Left ventricle myocardium superior (tissue), 1 donor: ENCODE measurements at regions not wholly inside any gene's neighbourhood (a gene's known extent, or its start where the extent isn't known, plus 50 kb on each side); places are given as distances from the start of the nearest gene placed in this dataset.
A peak's percentile ranks its signal among the peaks of the same experiment; 100 is the strongest.

Experiments
- ATAC-seq: fragments of 200-7000 bp; cut with Tn5 transposase; one replicate; pipeline ENCODE4 v1.9.1; 2020; ENCODE audit warnings: mild to moderate bottlenecking, moderate library complexity
- DNase-seq: peaks from one replicate; pipeline ENCODE4 v3.0.0-alpha.2; 2020
- intact Hi-C: fragments of 100-400 bp; cut with micrococcal nuclease; formaldehyde crosslinking; loops from one replicate; pipeline ENCODE4 v1.11.0; 2022
- donor health status: DM: no; HTN: yes; CAD: no; lungs with severe emphysema.

DNA sequence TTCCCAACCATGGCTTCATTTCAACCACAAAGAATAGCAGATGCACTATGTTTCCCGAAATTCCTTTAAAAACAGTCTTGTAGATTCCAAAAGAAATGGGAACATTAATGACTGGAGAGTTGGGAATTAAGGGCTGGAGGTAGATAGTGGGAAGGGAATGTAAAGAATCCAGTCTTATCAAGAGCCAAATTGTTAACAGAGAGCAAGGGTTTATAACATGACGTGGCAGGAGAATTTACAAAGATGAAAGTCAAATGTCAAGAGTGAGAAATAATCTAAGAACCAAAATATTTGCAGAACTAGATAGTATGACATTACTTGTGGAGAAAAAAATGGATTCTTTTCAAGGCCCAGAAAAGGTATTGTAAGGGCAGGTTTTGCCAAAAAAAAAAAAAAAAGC is 200.9 kb downstream of the GRIN2B start:
- no peak for DNase-seq
- ATAC-seq, result no peak
- intact Hi-C loops, result no loop called here

DNA sequence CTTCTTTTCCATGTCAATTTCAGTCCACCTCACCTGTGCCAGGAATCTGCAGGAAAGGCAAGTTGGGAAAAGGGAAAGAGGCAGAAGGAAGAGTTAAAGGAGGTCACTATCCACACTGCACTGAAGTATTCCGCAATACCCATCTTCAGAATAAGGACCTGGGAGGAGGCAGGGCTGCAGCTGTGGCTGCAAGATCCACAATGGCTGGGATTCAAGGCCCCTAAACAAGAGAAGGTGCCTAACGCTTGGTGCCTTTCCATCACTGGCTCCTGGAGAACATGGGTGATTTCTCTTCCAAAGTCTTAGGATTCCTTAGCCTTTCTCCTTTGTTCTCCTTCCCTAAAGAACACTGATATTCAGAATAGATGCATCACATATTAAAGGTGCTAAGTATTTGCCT is 204.0 kb downstream of the GRIN2B start:
- no peak for DNase-seq
- no peak for ATAC-seq
- intact Hi-C loops, result no loop called here

DNA sequence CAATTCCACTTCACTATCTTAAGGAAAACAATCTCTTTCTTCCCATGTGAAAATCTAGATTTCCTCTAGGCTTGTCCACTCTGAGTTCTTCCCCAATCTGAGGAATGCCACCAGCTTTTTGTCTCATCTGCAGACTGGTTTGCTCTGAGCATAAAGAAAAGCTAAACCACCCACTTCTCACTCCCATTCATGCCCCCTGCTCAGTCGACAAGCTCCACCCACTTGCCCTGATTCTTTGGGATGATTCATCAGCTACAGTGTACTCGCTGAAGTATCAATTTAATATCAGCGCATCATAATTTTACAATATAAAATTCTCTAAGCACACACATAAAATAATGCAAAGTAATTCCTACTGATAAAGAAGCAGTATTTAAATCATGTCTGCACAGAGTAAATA is 209.1 kb downstream of the GRIN2B start:
- intact Hi-C loops, result no loop called here
- DNase-seq (no peak), ATAC-seq (no peak)

DNA sequence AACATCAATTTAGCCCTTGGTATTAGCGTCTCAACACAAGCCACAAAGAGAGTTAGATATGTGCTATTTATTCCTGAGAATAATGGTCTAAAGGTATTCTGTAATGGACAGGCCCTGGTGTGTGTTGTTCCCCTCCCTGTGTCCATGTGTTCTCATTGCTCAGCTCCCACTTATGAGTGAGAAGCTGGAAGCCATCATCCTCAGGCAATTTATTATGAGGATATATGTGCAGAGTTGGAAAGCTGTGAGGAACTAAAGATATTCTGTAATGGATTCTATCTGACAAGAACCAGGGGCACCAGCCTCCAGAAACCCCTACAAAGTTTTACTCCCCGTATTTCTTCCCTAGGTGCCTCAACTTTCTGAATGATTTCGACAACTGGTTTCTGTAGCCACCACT is 210.8 kb downstream of the GRIN2B start:
- no peak for DNase-seq
- no peak for ATAC-seq
- intact Hi-C loops, result no loop called here

DNA sequence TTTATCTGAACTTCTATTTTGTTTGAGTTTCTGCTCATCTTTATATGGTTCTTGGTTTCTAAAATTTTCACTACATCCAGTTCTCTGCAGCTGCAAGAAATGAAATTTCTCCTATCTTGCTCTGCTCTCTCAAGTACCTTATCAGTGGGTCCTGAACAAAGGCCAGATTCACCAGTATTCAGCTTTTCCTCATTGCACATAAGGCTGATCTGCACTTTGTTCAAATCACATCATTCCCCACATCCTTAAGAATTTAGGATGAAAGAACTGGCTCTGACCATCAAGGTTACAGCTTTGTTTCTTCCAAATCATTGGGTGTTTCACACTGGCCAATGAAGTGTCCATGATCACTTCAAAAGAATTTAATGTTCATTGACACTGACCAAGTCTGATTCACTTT is 211.4 kb downstream of the GRIN2B start:
- DNase-seq, result no peak
- intact Hi-C loops, result no loop called here
- ATAC-seq, result no peak

DNA sequence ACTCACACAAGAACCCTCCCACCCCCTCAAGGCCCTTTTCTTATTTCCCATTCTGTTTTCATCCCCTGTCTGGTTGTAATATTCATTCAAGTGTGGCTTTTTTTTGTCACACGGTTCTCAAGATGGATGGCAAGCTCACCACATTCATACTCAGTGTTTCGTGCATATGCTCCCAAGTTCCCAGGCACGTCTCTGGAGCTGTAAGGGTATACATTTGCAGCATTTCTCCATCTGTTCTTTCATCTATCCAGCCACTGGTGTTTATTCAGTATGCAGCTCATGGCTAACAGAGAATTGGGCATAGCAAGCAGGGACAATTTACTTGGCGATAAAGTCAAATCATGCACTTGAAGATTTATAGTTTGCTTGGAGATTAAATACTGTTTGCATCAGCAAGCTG is 212.1 kb downstream of the GRIN2B start:
- no peak for ATAC-seq
- DNase-seq, result no peak
- intact Hi-C loops, result no loop called here

DNA sequence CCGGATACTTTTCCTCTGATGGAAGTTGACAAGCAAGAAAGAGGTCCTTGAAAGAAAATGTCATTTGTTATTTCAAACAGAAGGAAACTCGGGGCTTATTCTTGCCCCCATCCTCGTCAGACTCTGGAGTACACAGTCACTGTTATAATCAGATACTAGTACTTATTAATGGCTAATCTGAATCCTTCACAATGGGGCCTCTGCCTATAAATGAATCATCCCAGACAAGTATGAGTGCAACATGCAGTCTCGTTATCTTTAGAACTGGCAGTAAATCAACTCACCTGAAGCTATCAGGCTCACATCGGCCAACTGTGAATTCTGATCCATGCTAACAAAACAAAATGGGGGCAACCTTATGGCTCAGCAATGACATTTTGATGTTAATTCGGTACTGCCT is 216.7 kb downstream of the GRIN2B start:
- intact Hi-C loops, result no loop called here
- DNase-seq (no peak), ATAC-seq (no peak)

DNA sequence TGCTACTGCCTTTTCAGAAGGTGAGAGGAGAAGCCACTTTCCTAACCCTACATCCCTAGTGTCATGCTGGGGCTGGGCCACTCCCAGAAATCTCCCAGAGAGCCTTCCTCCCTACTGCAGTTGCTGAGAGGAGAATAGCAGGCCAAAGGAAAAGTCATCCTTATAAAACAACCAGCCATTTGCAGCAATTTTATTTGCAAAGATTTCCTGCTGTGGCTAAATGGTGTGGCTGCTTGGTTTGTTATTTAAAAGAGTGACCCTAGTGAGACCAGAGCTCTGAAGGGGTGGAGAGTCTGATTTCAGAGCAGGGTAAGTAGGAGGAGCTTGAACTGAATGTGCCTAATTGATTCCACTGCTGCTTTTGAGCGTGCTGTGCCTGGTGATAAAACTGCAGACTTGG is 232.0 kb downstream of the GRIN2B start:
- no peak for ATAC-seq
- intact Hi-C loops, result no loop called here
- DNase-seq, result no peak

DNA sequence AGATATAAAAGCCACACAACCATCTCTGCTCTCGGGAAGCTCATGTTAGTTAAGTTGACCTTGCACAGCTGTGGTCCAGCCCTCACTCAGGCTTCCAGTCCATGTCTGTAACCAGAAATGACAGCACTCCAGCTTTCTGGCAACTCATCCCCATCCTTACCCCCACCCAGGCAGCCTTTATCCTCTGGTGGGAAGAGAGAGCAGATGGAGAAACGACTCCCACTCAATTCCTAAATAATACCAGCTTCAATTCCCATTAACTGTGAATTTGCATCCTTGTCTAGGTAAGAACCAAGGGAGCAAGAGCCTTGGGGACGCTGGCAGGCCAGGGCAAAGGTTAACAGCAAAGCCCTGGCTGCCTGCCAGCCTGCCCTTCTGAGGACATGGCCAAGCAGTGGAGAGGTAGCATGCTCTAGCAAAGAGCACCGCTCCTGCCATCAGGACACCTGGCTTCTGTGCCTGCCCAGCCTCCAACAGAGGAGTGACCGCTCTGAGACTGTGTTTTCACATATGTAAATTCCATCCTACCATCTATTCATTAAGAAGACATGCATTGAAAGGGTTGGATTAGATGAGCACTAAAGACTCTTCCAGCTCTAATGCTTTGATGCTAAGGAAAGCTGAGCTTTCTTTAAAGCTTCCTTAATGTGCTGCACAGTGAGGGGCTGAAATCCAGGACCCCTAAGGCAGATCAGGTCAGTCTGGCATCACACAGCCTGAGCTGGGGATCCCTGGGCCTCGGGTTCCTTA is 236.1 kb downstream of the GRIN2B start:
- intact Hi-C loops, result no loop called here
- ATAC-seq (no peak), DNase-seq (peak; percentile 28)

DNA sequence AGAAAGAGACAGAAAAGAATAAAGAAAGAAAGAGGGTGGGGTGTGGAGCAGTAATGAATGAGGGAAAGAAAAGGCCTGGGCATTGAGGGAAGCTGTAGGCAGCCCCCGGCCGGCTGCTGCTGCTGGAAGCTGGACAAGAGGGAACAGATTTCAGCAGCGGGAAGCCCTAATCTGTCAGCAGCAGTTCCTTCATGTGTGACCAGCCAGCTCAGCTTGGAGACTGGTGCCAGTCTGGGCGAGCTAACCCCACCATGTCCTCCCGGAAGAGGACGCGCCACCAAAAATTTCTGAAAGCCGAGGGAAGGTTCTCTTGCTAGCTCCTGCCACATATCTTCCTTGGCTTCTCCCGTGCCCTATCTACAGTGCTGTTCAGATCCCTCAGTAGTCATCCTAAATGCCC is 236.8 kb downstream of the GRIN2B start:
- no peak for DNase-seq
- intact Hi-C loops, result no loop called here
- no peak for ATAC-seq

DNA sequence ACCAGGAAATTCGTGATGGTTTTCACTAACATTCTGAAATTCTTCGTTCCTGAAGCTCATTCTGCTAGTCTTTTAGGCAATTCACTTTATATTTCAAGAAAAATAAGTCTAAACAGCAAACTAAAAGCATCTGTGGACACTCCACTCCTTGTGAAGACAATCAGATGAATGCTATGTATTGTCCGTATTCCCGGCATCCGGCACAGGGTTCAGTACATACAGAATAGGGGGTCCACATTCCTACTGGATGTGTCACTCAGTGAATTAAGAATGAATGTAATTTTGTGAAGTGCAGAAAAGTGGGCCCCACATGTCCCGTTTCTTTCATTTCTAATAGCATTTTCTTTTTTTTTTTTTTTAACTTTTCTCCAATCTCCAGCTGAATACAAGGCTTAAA is 241.3 kb downstream of the GRIN2B start:
- intact Hi-C loops, result no loop called here
- ATAC-seq (no peak), DNase-seq (no peak)

DNA sequence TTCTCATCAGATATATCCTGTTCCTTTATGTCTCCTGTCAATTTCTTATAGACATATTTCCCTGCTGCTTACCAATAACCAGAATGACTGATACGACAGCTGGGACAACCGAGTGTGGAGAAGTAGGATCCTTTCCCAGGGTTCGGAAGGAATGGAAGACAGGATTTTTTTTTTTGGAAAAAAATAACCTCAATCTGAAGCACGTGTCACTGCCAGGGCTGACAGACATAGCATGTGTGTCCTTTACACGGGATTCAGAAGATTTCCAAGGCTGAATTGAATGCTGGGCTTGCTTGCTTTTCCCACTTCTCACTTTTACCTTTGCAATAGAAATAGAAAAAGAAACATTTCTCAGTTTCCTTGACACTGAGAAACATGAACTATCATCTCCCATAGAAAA is 245.7 kb downstream of the GRIN2B start:
- ATAC-seq (no peak), DNase-seq (no peak)
- intact Hi-C loops, result no loop called here

DNA sequence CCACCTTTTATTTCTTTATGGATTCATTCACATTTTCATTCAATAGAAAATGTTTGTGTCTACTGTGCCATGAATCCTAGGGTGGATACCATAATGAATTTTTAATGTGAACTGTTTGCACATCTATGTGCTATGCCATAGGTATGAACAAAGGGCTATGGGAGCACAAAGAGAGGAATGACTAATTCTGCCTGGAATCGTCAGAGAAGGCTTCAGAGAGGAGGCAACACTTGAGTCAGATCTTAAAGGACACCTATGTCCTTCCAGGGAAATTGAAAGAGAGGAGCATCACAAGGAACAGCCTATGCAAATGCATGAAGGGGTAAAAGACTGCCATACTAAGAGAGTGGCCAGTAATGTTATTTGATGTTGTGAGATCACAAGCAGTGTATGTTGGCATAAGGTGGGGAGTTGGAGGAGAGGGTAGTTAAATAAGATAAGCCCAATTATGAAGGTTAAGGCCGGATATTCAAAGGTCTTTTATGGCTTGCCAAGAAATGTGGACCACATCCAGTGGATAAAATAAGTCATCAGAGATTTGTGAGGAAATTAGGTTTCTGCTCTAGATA is 246.7 kb downstream of the GRIN2B start:
- intact Hi-C loops, result no loop called here
- ATAC-seq (no peak), DNase-seq (no peak)

DNA sequence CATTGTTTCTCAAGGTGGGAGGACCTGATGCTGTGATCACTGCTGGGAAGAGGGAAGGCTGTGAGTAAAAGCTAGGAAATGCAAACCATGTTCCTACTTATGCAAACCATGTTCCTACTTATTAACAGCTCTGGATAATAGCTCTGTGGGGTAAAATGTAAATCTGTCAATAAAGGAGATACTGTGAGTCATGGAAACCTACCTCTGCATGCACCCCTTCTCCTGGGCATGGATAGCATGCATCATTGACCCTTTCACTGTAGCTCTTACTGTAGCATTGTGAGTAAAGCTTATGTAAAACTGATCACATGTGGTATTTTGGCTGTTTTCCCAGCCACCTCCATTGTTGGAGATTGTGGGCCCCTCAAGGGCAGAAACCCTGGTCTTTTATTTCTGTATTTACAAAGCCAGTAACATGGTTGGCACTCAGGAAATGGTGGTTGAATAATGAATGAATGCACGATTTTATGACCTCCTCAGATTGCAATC is 253.7 kb downstream of the GRIN2B start:
- ATAC-seq, result no peak
- DNase-seq, result no peak
- intact Hi-C loops, result no loop called here

DNA sequence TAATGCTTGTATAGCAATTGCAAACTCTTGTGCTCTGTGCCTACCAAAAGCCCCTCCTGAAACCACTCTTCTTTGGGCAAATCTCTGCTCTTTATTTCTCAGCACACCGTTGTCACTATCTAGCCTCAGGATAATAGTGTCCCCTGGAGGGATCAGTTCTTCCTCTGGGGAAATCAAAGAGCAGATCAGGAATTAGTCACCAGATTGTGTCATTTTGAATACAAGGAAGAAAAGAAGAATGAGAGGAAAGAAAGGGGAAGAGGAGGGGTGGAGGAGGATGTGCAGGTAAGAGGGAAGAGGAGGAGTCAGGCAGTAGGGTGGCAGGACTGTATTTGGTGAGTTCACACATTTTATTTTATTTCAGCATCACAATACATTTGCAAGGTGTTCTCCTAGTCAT is 256.4 kb downstream of the GRIN2B start:
- intact Hi-C loops, result no loop called here
- ATAC-seq (no peak), DNase-seq (no peak)

DNA sequence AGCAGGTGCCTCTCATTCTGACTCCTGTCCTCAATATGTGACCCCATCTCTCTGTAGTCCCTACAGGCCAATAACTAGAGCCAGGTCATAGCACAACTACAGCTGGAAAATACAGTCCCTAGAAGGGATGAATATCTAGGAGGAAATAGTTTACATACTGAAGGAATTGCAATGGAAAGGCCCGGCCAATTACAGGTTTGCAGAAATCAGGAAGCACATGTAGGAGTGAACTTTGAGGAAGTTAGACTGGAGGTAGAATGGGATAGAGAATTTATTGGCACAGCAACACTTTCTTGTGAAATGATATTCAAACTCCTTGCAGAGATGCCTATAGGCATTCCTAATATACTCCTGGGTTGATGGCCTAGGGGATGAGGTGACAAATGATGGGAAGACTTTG is 257.3 kb downstream of the GRIN2B start:
- intact Hi-C loops, result no loop called here
- DNase-seq (no peak), ATAC-seq (no peak)

DNA sequence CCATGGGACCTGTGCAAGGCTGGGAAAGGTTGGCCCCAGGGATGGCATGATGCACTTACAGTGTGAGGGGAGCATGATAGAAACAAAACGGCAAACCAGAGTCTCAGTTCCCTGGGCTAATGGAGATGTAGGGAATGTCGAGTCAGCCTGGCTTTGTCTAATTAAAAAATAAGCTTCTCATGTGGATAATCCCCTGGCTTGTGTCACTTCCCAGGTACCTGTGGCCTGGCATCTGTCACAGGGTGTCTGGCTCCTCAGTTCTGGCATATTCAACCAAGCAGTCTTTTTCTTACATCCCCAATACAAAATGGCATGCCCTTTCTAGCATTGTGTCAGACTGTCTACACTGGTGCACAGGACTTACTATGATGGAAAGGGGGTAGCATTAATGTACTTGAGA is 261.4 kb downstream of the GRIN2B start:
- intact Hi-C loops, result no loop called here
- ATAC-seq, result no peak
- DNase-seq, result no peak

DNA sequence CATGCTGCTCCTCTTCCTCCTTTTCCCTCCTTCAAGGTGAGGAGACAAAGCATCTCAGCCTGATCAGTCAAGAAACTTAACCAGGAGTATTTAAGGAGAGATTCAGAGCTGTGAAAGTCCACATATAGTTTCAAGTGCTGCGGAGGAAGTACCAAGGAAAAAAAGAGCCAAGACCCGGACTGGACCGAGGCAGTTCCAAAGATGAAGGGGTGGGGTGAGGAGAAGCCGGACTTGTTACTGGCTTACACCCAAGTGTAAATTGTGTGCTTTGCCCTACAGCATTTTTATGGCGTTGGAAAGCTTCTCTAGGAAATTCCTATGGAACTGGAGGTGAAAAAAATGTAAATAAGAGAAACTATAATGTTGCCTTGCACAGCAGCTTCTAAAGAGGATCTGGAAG is 263.1 kb downstream of the GRIN2B start:
- ATAC-seq (no peak), DNase-seq (no peak)
- intact Hi-C loops, result no loop called here

DNA sequence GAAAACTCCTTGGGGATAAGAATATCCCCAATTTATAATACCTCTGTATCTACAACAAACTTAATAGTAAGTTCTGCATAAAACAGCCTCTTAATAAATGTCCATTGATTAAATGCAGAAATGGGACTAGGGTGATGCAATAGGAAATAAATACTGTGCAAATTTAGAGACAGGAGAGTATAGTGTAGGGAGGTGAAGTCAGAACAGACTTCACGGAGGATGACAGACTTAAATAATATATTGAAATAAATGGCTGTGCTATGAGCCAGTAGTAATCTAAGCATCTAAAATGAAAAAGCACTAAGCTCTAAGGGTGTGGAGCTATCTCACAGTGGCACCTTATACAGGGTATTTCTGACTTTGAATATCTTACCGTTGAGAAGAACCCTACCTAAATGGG is 265.3 kb downstream of the GRIN2B start:
- no peak for ATAC-seq
- DNase-seq, result no peak
- intact Hi-C loops, result no loop called here

DNA sequence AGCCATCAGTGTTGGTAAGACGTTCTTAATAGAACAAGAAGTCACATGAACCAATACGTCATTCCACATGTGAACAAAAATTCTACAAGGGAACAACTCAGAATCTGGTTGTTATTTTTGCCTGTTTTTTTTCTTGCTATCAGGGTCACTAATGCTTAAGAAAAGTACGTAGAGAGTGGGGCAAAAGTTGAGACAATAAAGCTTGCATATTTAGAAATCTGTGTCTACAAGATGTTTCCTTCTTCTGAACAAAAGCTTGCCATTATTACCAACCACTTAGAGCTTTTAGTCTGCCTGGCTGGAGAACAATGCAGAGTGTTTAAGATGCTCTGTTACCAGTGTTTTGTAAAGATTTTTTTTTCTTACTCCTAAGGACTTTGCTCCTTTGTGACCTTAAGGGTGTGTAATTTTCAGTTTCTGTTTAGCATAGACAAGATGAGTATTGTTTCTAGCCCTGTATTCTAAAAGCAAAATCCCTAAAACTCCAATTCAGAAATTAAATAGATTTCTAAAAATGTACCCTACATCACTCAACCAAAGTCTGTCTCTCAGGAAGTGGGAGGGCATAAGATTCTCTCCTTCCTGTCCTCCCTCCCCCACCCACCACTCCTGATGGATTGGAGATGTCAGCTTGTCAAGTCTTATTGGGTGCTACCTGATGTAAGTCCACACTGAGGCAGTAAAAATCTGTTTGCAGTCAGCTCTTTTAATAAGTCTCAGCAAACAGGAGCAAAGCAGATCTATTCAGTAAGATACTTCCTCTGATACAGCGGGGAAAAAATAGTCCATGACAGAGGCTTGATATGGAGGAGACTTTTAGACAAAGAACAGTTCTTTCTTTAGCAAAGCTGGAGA is 267.6 kb downstream of the GRIN2B start:
- ATAC-seq (no peak), DNase-seq (no peak)
- intact Hi-C loops, result no loop called here

DNA sequence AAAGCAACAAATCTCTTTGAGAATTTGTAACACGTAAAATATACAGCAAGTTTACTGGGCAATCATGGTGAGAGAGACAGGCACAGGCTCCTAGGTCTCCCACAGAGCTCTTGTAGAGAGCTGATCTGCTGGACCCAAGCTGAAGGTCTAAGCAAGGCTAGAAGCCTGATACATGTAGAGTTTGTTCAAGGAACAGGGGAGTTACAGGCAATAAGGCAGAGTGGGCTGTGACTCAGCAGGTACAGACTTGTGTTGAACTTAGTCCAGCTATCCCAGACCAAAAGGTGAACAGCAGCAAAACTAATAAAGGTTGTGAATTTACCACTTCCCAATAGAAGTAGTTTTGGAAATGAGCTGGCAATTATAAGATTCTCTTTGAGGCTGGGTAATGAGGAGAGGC is 273.6 kb downstream of the GRIN2B start:
- DNase-seq (no peak), ATAC-seq (no peak)
- intact Hi-C loops, result no loop called here
